IMR-90 (cell line): ENCODE measurements at regions not wholly inside any gene's neighbourhood (a gene's known extent, or its start where the extent isn't known, plus 50 kb on each side); places are given as distances from the start of the nearest gene placed in this dataset.

Source experiments
- ATAC-seq: fragments of 200-7000 bp; cut with Tn5 transposase; 2 replicates; pipeline ENCODE4 v1.9.1; 2020; ENCODE audit warnings: low read depth, mild to moderate bottlenecking, moderate library complexity
- BruUV-seq: library from RNA; stranded (reverse); fragments of 400-500 nt; replicated peaks from 2 replicates; lab custom pipeline; 2021; lab: Mats Ljungman, UMichigan
- CTCF ChIA-PET: fragments of 300-600 bp; formaldehyde crosslinking; extraction: SDS; loops from one replicate; lab custom pipeline; 2021; ENCODE audit warnings: antibody characterized with exemption; lab: Yijun Ruan, JAX
- POLR2A ChIA-PET: fragments of 300-600 bp; sonication (Branson Sonifier 250); formaldehyde crosslinking; loops from one replicate; lab custom pipeline; 2022; ENCODE audit warnings: antibody characterized with exemption; ENCODE audit not compliant: unreplicated experiment; lab: Charles Lee
- DNase-seq: peaks from one replicate; pipeline ENCODE4 v3.0.0; 2013
- H2AFZ ChIP-seq: replicated peaks from 2 replicates; pipeline ENCODE3; 2013; ENCODE audit warnings: low read length, mild to moderate bottlenecking; ENCODE audit not compliant: poor library complexity
- H2AK5ac ChIP-seq: 2 replicates; pipeline ENCODE4 v1.6.1; 2013; ENCODE audit warnings: low read depth, low read length, inconsistent platforms
- H2AK9ac ChIP-seq: replicated peaks from 2 replicates; pipeline ENCODE3; 2013; ENCODE audit warnings: mild to moderate bottlenecking, low read depth, low read length, moderate library complexity; ENCODE audit not compliant: poor library complexity
- H2BK120ac ChIP-seq: 2 replicates; pipeline ENCODE4 v1.6.1; 2013; ENCODE audit warnings: low read depth, low read length, inconsistent platforms
- H2BK15ac ChIP-seq: 3 replicates; pipeline ENCODE4 v1.6.1; 2013; ENCODE audit warnings: low read depth, low read length, inconsistent platforms
- H2BK20ac ChIP-seq: 2 replicates; pipeline ENCODE4 v1.6.1; 2013; ENCODE audit warnings: low read depth, mild to moderate bottlenecking, inconsistent platforms, low read length, moderate library complexity
- H2BK5ac ChIP-seq: 2 replicates; pipeline ENCODE4 v1.6.1; 2013; ENCODE audit warnings: mild to moderate bottlenecking, low read depth, low read length, inconsistent platforms; ENCODE audit not compliant: poor library complexity, severe bottlenecking
- H3K14ac ChIP-seq: replicated peaks from 2 replicates; pipeline ENCODE4 v1.6.1; 2013; ENCODE audit warnings: low read depth, low read length, inconsistent platforms
- H3K18ac ChIP-seq: 2 replicates; pipeline ENCODE4 v1.6.1; 2013; ENCODE audit warnings: low read depth, low read length, control low read depth
- H3K23ac ChIP-seq: 2 replicates; pipeline ENCODE4 v1.6.1; 2013; ENCODE audit warnings: low read depth, low read length, inconsistent platforms
- H3K27ac ChIP-seq: 2 replicates; pipeline ENCODE4 v1.5.1; 2013; ENCODE audit warnings: mild to moderate bottlenecking, control low read depth, low read length; ENCODE audit not compliant: insufficient read depth
- H3K27me3 ChIP-seq: 2 replicates; pipeline ENCODE4 v1.6.1; 2013; ENCODE audit warnings: low read length; ENCODE audit not compliant: control insufficient read depth, insufficient read depth
- H3K36me3 ChIP-seq: 2 replicates; pipeline ENCODE4 v1.6.1; 2013; ENCODE audit warnings: low read length, mixed read lengths; ENCODE audit not compliant: control insufficient read depth, insufficient read depth
- H3K4ac ChIP-seq: 2 replicates; pipeline ENCODE4 v1.6.1; 2013; ENCODE audit warnings: low read depth, low read length, inconsistent platforms
- H3K4me1 ChIP-seq: 2 replicates; pipeline ENCODE4 v1.6.1; 2013; ENCODE audit warnings: low read length, mixed read lengths; ENCODE audit not compliant: control insufficient read depth, insufficient read depth
- H3K4me2 ChIP-seq: 2 replicates; pipeline ENCODE4 v1.6.1; 2013; ENCODE audit warnings: low read depth, mild to moderate bottlenecking, control low read depth, low read length, moderate library complexity
- H3K4me3 ChIP-seq: 2 replicates; pipeline ENCODE4 v1.5.1; 2013; ENCODE audit warnings: low read depth, mild to moderate bottlenecking, control low read depth, low read length, moderate library complexity; ENCODE audit not compliant: insufficient read depth
- H3K56ac ChIP-seq: 2 replicates; pipeline ENCODE4 v1.6.1; 2013; ENCODE audit warnings: low read length, inconsistent platforms; ENCODE audit not compliant: insufficient read depth; ENCODE audit errors: extremely low read depth
- H3K79me1 ChIP-seq, 2 experiments: 2 replicates each; pipeline ENCODE4 v1.6.1; 2013; ENCODE audit warnings: low read length in 2 of 2, inconsistent platforms in 1 of 2, low read depth in 1 of 2
- H3K9ac ChIP-seq: 2 replicates; pipeline ENCODE4 v1.6.1; 2013; ENCODE audit warnings: low read depth, low read length, control low read depth
- H3K9me1 ChIP-seq: 2 replicates; pipeline ENCODE4 v1.6.1; 2013; ENCODE audit warnings: low read length, inconsistent platforms; ENCODE audit not compliant: insufficient read depth
- H3K9me3 ChIP-seq: 2 replicates; pipeline ENCODE4 v1.6.1; 2013; ENCODE audit warnings: low read length; ENCODE audit not compliant: control insufficient read depth, insufficient read depth
- H4K20me1 ChIP-seq: 2 replicates; pipeline ENCODE4 v1.6.1; 2013; ENCODE audit warnings: low read length, inconsistent platforms; ENCODE audit not compliant: insufficient read depth
- H4K5ac ChIP-seq: 2 replicates; pipeline ENCODE4 v1.6.1; 2013; ENCODE audit warnings: mild to moderate bottlenecking, low read depth, low read length, control low read depth
- H4K8ac ChIP-seq, 2 experiments: 2 replicates each; pipeline ENCODE4 v1.6.1; 2013; ENCODE audit warnings: low read depth in 2 of 2, low read length in 2 of 2, control low read depth in 1 of 2, inconsistent platforms in 1 of 2
- H4K91ac ChIP-seq: 2 replicates; pipeline ENCODE4 v1.6.1; 2013; ENCODE audit warnings: low read depth, low read length, inconsistent platforms; ENCODE audit not compliant: insufficient read depth
- BHLHE40 ChIP-seq: fragments of 150-350 bp; IDR thresholded peaks from 2 replicates; pipeline ENCODE4 v1.6.1; 2016; ENCODE audit warnings: mild to moderate bottlenecking, low read depth, low read length
- CEBPB ChIP-seq: IDR thresholded peaks from 2 replicates; pipeline ENCODE4 v1.6.1; 2012; ENCODE audit warnings: low read depth, low read length, improper control_type of control experiment
- CHD1 ChIP-seq: IDR thresholded peaks from 2 replicates; pipeline ENCODE4 v1.6.1; 2012; ENCODE audit warnings: low read depth, low read length, improper control_type of control experiment
- FOS ChIP-seq: fragments of 150-350 bp; IDR thresholded peaks from 2 replicates; pipeline ENCODE4 v1.6.1; 2016; ENCODE audit warnings: low read depth, low read length
- MAZ ChIP-seq: IDR thresholded peaks from 2 replicates; pipeline ENCODE4 v1.6.1; 2012; ENCODE audit warnings: low read depth, mild to moderate bottlenecking, low read length, improper control_type of control experiment, moderate library complexity, borderline replicate concordance
- MXI1 ChIP-seq: IDR thresholded peaks from 2 replicates; pipeline ENCODE4 v1.6.1; 2012; ENCODE audit warnings: low read depth, mild to moderate bottlenecking, low read length, moderate library complexity, borderline replicate concordance
- NFE2L2 ChIP-seq: fragments of 150-350 bp; IDR thresholded peaks from 2 replicates; pipeline ENCODE4 v1.6.1; 2016; ENCODE audit warnings: low read depth, mild to moderate bottlenecking, low read length
- RAD21 ChIP-seq: IDR thresholded peaks from 2 replicates; pipeline ENCODE4 v1.6.1; 2012; ENCODE audit warnings: low read length, improper control_type of control experiment
- RCOR1 ChIP-seq: IDR thresholded peaks from 2 replicates; pipeline ENCODE4 v1.6.1; 2012; ENCODE audit warnings: mild to moderate bottlenecking, low read length, improper control_type of control experiment; ENCODE audit not compliant: insufficient replicate concordance
- RFX5 ChIP-seq: IDR thresholded peaks from 2 replicates; pipeline ENCODE4 v1.8.0; 2012; ENCODE audit warnings: low read depth, mild to moderate bottlenecking, low read length, moderate library complexity
- SMC3 ChIP-seq: fragments of 150-350 bp; IDR thresholded peaks from 2 replicates; pipeline ENCODE4 v1.6.1; 2016; ENCODE audit warnings: low read depth, mild to moderate bottlenecking, antibody characterized with exemption, low read length, moderate library complexity
- WGBS, 2 experiments: methylation state at CpG; one replicate each; pipeline versions ENCODE4 v1.1.5 to v1.1.7; 2013; ENCODE audit warnings: missing lambda C conversion rate in 2 of 2; ENCODE audit not compliant: insufficient read length in 1 of 2; ENCODE audit errors: extremely low coverage in 2 of 2; 5-methylcytosine and 5-hydroxymethylcytosine counted together
- dilution Hi-C: fragments of 300-500 bp; cut with HindIII; formaldehyde crosslinking; loops from one replicate; pipeline ENCODE4 v1.14.3; 2018; ENCODE audit warnings: low sequenced_read_pairs; ENCODE audit not compliant: unreplicated experiment
- in situ Hi-C: fragments of 300-500 bp; cut with MboI; formaldehyde crosslinking; loops from 3 replicates; pipeline ENCODE4 v1.14.3; 2019; ENCODE audit warnings: low sequenced_read_pairs, inconsistent platforms, mixed read lengths
- intact Hi-C: fragments of 100-400 bp; cut with micrococcal nuclease; formaldehyde crosslinking; loops from 2 replicates; pipeline ENCODE4 v1.10.0; 2022
- TF ChIP-seq, protein P1 (sequence below): conservative IDR thresholded peaks from 2 replicates; pipeline ENCODE4 v1.5.1; 2012; ENCODE audit warnings: mild to moderate bottlenecking, low read depth, low read length, improper control_type of control experiment
- TF ChIP-seq, protein P2 (sequence below): fragments of 150-350 bp; IDR thresholded peaks from 2 replicates; pipeline ENCODE4 v1.6.1; 2016; ENCODE audit warnings: low read depth, mild to moderate bottlenecking, low read length, moderate library complexity, borderline replicate concordance
- TF ChIP-seq, protein P3 (sequence below): fragments of 150-350 bp; IDR thresholded peaks from 2 replicates; pipeline ENCODE4 v1.6.1; 2017; ENCODE audit warnings: mild to moderate bottlenecking, antibody characterized with exemption, low read length, low read depth

DNA sequence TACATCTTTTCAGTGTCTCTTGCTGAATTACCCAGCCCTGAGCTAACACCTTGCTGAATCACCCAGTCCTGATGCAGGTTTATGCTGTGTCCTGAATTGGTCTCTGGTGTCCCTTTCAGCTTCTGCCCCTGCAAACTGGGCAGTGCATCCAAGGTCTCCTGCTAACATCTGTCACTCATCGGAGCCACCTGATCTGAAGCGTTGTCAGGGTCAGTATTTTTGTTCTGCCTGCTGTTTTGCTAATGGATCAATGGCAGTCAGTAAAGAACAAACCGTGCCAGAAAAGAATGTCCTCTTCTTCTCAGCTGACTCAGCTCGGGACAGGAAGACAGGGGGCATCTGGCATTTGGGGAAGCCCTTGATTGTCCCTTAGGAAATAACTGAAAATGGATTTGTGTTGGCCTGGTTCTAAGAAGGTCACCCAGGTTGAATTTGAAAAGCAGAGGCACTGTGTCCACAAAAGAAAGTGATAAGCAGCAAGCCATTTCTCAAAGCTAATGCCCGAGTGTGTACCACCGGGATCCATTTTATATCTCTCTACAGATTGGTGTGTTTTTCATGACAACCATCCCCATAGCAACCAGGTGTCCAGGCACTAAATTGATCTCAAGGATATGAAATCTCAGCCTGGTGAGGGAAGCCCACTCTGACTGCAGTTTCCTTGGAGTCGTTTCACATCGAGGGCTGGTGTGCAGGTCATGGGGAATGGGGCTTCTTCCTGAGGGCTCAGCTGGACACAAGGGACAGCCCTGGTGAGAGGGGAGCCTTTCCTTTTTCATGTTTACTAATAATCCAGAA is 109.7 kb upstream of the IRF2BP2 start:
- peak overlapping the region; percentile 35 for H2AK5ac ChIP-seq
- BruUV-seq: no TSS peak
- H4K5ac ChIP-seq: peak overlapping the region; percentile 11; the same call in 1 of the 2 replicates
- H4K91ac ChIP-seq: peak overlapping the region; percentile 48; the same call in 1 of the 2 replicates
- POLR2A ChIA-PET: no interaction called here
- H3K14ac ChIP-seq: peak overlapping the region; percentile 33; the same call in 1 of the 2 replicates
- H2BK20ac ChIP-seq: peak overlapping the region; percentile 53
- no peaks in the 10 kb centered on the region for H3K9me3 ChIP-seq
- dilution Hi-C loops (no loop called here), in situ Hi-C loops (loop anchor here (5.0 to 10.0 kb wide), 3 partner anchors 107 to 255 kb away; partner anchors contain the start of gene IRF2BP2), intact Hi-C loops (no loop called here)
- peak overlapping the region in 1 of 2 experiments; percentile 14; a peak in 2 of 4 replicates for H4K8ac ChIP-seq
- no peak overlapping the region for H2AK9ac ChIP-seq
- no peak overlapping the region for H3K18ac ChIP-seq
- DNase-seq (no peak), ATAC-seq (no peak)
- CTCF ChIA-PET: no interaction called here
- H3K9ac ChIP-seq: no peak overlapping the region
- H2BK120ac ChIP-seq: peak overlapping the region; percentile 7; the same call in 1 of the 2 replicates
- peaks cover 14% of the 10 kb centered on the region for H3K9me1 ChIP-seq
- H4K20me1 ChIP-seq: no peaks in the 10 kb centered on the region
- no peak overlapping the region for H2BK5ac ChIP-seq
- no peak overlapping the region for H2AFZ ChIP-seq
- no peak overlapping the region for H3K4me3 ChIP-seq
- H3K23ac ChIP-seq: no peak overlapping the region
- H3K4me1 ChIP-seq: peaks cover 31% of the 10 kb centered on the region
- WGBS, 2 experiments: 60% methylated on average over 1 of the region's 8 CpGs; no CpG with 5 or more reads in 1 of the 2 experiments
- H3K4me2 ChIP-seq: no peak overlapping the region
- peaks cover 0 to 8% of the 10 kb centered on the region in 2 experiments; a peak in 2 of 4 replicates for H3K79me1 ChIP-seq
- no peaks in the 10 kb centered on the region for H3K27me3 ChIP-seq
- H2BK15ac ChIP-seq: peak overlapping the region; percentile 14; the same call in 1 of the 3 replicates
- no peaks in the 10 kb centered on the region for H3K36me3 ChIP-seq
- no peak overlapping the region for H3K56ac ChIP-seq
- no peak overlapping the region for H3K27ac ChIP-seq
- peak overlapping the region; percentile 86 for H3K4ac ChIP-seq
- TF ChIP-seq, protein P1, sequence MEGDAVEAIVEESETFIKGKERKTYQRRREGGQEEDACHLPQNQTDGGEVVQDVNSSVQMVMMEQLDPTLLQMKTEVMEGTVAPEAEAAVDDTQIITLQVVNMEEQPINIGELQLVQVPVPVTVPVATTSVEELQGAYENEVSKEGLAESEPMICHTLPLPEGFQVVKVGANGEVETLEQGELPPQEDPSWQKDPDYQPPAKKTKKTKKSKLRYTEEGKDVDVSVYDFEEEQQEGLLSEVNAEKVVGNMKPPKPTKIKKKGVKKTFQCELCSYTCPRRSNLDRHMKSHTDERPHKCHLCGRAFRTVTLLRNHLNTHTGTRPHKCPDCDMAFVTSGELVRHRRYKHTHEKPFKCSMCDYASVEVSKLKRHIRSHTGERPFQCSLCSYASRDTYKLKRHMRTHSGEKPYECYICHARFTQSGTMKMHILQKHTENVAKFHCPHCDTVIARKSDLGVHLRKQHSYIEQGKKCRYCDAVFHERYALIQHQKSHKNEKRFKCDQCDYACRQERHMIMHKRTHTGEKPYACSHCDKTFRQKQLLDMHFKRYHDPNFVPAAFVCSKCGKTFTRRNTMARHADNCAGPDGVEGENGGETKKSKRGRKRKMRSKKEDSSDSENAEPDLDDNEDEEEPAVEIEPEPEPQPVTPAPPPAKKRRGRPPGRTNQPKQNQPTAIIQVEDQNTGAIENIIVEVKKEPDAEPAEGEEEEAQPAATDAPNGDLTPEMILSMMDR: no peak
- TF ChIP-seq RAD21 (no peak), MAZ (no peak), RCOR1 (no peak), MXI1 (no peak), RFX5 (no peak), SMC3 (no peak), BHLHE40 (no peak), NFE2L2 (no peak), CHD1 (no peak), FOS (no peak), CEBPB (no peak)
- TF ChIP-seq, protein P2, sequence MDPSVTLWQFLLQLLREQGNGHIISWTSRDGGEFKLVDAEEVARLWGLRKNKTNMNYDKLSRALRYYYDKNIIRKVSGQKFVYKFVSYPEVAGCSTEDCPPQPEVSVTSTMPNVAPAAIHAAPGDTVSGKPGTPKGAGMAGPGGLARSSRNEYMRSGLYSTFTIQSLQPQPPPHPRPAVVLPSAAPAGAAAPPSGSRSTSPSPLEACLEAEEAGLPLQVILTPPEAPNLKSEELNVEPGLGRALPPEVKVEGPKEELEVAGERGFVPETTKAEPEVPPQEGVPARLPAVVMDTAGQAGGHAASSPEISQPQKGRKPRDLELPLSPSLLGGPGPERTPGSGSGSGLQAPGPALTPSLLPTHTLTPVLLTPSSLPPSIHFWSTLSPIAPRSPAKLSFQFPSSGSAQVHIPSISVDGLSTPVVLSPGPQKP: no peak
- TF ChIP-seq, protein P3, sequence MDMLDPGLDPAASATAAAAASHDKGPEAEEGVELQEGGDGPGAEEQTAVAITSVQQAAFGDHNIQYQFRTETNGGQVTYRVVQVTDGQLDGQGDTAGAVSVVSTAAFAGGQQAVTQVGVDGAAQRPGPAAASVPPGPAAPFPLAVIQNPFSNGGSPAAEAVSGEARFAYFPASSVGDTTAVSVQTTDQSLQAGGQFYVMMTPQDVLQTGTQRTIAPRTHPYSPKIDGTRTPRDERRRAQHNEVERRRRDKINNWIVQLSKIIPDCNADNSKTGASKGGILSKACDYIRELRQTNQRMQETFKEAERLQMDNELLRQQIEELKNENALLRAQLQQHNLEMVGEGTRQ: no peak
